ENCODE measurements at regions not wholly inside any gene's neighbourhood (a gene's known extent, or its start where the extent isn't known, plus 50 kb on each side); places are given as distances from the start of the nearest gene placed in this dataset.
A peak's percentile ranks its signal among the peaks of the same experiment; 100 is the strongest.
"Not testable (repeated sequence)": the region's sequence is repeated elsewhere in the genome, so short reads cannot be mapped to it uniquely, and the experiment has no call there.

- DNase-seq (ENCODE audit: low read depth): not testable (repeated sequence)
These were observed 141.8 kb downstream of the AHR start for GRCh38 chr7:17440025-17440784.

- no peak for DNase-seq (ENCODE audit: low read depth)
These were observed 142.4 kb downstream of the AHR start for GRCh38 chr7:17440831-17441230.

GRCh38 chr7:17441557-17441956 lies 143.1 kb downstream of the AHR start:
- DNase-seq (ENCODE audit: low read depth): no peak

GRCh38 chr7:17444151-17444550 lies 145.7 kb downstream of the AHR start:
- DNase-seq (ENCODE audit: low read depth): no peak

- DNase-seq (ENCODE audit: low read depth): peak; percentile 86
These were observed 146.2 kb downstream of the AHR start for GRCh38 chr7:17444673-17445072.

DNA sequence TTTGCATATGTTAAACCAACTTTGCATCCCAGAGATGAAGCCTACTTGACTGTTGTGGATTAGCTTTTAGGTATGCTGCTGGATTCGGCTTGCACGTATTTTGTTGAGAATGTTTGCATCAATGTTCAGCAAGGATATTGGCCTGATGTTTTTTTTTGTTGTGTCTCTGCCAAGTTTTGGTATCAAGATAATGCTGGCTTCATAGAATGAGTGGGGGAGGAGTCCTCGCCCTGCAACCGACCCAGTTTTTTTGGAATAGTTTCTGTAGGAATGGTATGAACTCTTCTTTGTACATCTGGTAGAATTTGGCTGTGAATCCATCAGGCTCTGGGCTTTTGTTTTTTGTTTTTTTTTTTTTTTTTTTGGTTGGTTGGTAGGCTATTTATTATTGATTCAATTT lies 147.9 kb downstream of the AHR start:
- no peak for DNase-seq (ENCODE audit: low read depth)

DNA sequence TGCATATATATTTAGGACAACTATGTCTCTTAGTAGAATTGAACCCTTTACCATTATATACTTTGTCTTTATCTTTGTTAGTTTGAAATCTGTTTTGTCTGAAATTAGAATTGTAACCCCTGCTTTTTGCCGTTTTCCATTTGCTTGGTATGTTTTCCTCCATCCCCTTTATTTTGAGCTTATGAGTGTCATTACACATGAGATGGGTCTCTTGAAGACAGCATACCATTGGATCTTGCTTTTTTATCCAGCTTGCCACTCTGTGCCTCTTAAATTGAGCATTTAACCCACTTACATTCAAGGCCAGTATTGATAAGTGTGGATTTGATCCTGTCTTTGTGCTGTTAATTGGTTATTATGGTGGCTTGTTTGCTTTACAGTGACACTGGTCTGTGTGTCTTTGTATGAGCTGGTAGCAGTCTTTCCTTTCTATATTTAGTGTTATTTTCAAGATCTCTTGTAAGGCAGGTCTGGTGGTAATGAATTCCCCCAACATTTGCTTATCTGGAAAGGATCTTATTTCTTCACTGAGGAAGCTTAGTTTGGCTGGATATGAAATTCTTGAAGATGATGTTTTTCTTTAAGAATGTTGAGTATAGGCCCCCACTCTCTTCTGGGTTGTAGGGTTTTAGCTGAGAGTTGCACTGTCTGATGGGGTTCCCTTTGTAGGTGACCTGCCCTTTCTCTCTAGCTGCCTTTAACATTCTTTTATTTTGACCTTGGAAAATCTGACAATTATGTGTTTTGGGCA lies 149.5 kb downstream of the AHR start:
- DNase-seq (ENCODE audit: low read depth): no peak

DNA sequence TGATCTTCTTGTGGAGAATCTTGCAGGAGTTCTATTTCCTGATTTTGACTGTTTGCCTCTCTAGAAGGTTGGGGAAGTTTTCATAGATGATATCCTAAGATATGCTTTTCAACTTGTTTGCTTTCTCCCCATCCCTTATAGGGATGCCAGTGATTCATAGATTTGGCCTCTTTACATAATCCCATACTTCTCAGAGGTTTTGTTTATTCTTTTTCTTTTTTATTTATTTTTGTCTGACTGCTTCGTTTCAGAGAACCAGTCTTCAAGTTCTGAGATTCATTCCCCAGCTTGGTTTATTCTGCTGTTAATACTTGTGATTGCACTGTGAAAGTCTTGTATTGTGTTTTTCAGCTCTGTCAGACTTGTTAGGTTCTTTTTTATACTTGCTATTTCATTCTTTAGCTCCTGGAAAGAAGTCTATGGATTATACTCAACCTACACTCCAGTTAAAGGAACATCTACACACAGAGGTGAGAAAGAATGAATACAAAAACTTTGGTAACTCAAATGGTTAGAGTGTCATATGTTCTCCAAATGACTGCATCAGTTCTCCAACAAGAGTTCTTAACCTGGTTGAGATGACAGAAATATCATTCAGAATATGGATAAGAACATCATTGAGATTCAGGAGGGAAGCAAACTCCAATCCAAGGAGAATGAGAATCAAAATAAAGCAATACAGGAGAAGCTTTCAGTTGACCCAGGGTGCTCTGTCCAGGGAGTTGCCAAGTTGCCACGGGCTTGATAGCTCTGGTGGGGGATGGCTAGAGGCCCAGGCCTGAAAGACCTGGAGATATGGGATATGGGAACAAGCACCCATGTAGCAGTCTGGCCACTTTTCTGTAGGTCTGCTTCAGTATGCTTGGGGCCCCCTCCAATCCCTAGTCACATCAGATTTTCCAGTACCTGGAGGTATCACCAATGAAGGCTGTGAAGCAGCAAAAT lies 150.3 kb downstream of the AHR start:
- DNase-seq (ENCODE audit: low read depth): no peak

DNA sequence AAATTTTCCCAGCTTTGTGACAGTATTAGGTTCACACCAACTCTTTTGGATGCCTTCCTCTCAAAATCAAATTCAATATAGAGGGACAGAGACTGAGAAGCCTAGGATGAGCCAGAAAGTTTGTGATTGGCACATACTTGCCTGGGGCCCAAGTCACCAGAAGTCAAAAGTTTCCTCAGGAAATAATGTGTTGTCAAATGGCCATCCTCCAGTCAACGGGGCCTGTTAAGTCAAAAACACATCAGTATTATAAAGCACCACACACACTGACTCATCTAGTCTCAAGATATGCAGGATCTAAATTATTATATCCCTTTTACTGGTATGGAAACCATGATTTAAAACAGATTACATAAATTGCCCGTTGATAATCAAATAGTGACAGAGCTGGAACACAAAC lies 158.1 kb downstream of the AHR start:
- DNase-seq (ENCODE audit: low read depth): peak; percentile 13

GRCh38 chr7:17460001-17460400 lies 161.5 kb downstream of the AHR start:
- no peak for DNase-seq (ENCODE audit: low read depth)

DNA sequence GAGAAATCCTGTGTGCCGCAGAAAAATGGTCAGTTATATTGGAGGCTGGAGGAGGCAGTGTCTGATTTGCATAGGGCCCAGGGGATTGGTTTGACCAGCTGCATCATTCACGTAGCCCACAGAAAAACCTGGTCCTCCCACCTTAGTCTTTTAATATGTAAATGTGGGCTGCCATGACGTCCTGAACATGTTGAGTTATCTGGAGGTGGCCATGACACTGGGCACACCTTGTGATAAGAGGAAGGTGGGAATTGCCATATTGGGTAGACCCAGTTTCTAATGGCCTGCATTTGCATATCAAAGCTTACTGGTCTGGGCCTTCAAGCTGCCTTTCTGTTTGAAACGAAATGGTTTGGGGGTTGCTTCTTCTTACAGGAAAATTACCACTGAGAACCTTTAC lies 162.2 kb downstream of the AHR start:
- no peak for DNase-seq (ENCODE audit: low read depth)

DNA sequence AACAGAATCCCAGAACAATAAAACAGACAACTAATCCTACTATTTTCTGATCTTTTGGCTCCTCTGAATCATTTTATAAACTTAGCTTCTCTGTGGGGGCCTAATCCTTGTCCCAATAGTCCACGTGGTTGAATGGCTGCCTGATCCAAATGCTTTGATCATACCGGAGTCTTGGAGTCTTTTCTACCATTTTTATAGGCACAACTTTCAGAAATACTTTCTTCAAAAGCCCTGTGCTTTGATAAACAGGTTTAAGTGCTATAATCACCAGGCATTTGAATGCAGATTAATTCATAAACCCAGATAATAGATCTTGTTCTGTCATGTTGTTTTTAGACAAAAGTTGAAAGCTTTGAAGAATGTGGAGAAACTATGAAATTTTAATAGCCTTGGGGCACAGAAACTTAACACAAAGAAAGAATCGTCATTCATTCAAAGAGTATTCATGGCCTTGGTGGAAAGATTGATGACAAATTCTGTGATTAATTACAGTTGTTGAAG lies 163.7 kb downstream of the AHR start:
- DNase-seq (ENCODE audit: low read depth): no peak

DNA sequence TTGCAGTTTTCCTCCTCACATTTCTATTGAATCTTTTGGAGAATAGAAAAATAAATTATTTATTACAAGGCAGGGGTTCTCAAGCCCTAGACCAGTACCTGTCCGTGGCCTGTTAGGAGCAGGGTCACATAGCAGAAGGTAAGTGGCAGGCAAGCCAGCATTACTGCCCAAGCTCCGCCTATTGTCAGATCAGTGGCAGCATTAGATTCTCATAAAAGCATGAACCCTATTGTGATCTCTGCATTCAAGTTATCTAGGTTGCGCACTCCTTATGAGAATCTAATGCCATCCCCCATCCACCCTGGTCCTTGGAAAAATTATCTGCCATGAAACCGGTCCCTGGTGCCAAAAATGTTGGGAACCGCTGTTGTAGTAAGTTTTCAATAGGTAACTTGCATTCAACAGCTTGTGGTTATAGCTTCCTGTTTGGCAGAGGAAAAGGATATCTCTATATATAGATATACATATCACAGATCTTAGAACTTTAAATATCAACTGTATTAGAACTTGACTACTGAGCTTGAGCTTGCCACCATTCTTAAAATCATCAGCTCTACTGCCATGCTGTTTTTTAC lies 165.1 kb downstream of the AHR start:
- DNase-seq (ENCODE audit: low read depth): no peak

DNA sequence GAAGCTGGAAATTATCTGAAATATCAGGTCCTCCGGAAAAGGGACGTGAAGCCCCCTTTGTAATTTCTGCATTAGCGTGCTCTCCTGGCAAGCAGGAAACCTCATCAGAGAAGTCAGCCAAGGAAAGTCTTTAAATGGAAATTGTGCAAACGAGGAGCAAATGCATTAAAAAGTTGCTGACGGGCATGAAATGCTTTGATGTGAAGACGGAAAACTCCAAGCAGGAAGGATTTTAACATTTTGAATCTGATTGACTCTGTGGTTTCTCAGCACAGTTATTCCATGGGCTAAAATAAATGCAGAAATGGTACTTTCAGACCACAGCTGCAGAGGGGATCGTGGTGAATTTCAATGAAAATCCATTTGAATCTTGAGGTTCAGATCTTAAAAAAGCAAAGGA lies 167.8 kb downstream of the AHR start:
- no peak for DNase-seq (ENCODE audit: low read depth)

DNA sequence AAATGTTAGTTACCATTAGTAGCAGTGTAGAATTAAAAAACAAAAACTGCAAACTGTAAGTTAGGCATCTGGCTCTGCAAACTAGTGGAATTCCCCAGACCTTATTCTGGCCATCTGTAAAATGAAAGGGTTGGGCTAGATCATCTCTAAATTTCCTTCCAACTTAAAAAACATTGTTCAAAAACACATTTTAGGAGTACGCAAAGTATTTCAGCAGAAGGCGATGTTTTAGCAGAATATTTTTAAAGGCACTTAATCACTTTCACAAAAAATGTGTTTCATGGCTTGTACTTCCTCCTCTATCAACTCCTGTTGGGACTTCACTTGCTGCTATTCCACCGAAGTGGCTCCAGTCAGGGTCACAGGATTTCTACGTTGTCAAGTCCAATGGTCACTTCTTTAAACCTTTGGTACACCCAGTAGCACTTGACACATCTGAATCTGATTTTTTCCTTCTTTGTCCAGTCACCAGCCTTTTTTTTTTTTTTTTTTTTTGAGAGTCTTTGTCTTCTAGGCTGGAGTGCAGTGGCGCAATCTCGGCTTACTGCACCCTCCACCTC lies 169.0 kb downstream of the AHR start:
- DNase-seq (ENCODE audit: low read depth): no peak

DNA sequence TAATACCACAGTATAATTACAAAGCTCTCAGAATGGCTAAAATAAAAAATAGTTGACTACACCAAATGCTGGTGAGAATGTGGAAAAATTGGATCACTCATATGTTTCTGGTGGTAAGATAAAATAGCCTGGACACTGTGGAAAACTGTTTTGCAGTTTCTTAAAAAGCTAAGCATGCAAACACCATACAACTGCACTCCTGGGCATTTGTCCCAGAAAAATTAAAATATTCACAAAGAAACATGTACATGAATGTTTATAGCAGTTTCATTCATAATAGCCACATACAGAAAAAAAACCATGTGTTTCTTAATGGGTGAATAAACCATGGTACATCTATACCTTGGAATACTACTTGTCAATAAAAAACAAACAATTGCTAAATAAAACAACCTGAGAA lies 172.9 kb downstream of the AHR start:
- no peak for DNase-seq (ENCODE audit: low read depth)

GRCh38 chr7:17472518-17472917 lies 174.1 kb downstream of the AHR start:
- no peak for DNase-seq (ENCODE audit: low read depth)

GRCh38 chr7:17472939-17473338 lies 174.5 kb downstream of the AHR start:
- no peak for DNase-seq (ENCODE audit: low read depth)

GRCh38 chr7:17474724-17475344 lies 176.4 kb downstream of the AHR start:
- no peak for DNase-seq (ENCODE audit: low read depth)

DNA sequence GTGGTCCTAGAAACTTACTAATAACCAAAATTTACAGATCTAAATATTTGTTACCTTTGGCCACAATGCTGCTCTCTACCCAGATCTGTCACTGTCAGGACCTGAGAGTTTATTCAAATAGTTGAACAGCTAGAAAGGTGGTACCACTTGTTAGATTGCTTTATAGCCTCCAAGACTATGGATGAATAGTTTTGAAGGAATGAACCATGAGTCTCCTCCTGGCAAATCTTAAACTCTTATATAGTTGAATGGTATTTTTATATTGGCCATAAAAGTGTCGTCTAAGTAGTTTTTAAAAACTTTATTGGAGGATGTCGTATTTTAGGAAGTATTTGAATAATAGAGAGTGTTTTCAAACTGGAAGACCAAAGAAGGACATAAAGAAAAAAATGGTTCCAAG lies 178.7 kb downstream of the AHR start:
- DNase-seq (ENCODE audit: low read depth): no peak

GRCh38 chr7:17481118-17481517 lies 182.7 kb downstream of the AHR start:
- no peak for DNase-seq (ENCODE audit: low read depth)

Data from amniotic epithelial cell (primary cell).